C4-2B (cell line): ENCODE measurements at regions not wholly inside any gene's neighbourhood (a gene's known extent, or its start where the extent isn't known, plus 50 kb on each side); places are given as distances from the start of the nearest gene placed in this dataset.

Experiments used
- CTCF ChIP-seq: fragments of 450-650 bp; conservative IDR thresholded peaks from 2 replicates; pipeline ENCODE4 v1.5.1; 2017; ENCODE audit warnings: mild to moderate bottlenecking
- ZFX ChIP-seq: fragments of 450-650 bp; IDR thresholded peaks from 2 replicates; pipeline ENCODE4 v1.6.1; 2017

GRCh38 chr1:191671236-191671635 lies 487.0 kb upstream of the RGS18 start:
- TF ChIP-seq CTCF, result no peak
- no peak for TF ChIP-seq ZFX
